ENCODE measurements at regions not wholly inside any gene's neighbourhood (a gene's known extent, or its start where the extent isn't known, plus 50 kb on each side); places are given as distances from the start of the nearest gene placed in this dataset.

GRCh38 chr6:81088145-81088544 lies 664.3 kb downstream of the TENT5A start:
- TF ChIP-seq, protein P1, sequence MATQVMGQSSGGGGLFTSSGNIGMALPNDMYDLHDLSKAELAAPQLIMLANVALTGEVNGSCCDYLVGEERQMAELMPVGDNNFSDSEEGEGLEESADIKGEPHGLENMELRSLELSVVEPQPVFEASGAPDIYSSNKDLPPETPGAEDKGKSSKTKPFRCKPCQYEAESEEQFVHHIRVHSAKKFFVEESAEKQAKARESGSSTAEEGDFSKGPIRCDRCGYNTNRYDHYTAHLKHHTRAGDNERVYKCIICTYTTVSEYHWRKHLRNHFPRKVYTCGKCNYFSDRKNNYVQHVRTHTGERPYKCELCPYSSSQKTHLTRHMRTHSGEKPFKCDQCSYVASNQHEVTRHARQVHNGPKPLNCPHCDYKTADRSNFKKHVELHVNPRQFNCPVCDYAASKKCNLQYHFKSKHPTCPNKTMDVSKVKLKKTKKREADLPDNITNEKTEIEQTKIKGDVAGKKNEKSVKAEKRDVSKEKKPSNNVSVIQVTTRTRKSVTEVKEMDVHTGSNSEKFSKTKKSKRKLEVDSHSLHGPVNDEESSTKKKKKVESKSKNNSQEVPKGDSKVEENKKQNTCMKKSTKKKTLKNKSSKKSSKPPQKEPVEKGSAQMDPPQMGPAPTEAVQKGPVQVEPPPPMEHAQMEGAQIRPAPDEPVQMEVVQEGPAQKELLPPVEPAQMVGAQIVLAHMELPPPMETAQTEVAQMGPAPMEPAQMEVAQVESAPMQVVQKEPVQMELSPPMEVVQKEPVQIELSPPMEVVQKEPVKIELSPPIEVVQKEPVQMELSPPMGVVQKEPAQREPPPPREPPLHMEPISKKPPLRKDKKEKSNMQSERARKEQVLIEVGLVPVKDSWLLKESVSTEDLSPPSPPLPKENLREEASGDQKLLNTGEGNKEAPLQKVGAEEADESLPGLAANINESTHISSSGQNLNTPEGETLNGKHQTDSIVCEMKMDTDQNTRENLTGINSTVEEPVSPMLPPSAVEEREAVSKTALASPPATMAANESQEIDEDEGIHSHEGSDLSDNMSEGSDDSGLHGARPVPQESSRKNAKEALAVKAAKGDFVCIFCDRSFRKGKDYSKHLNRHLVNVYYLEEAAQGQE (IDR thresholded peaks at IDR 0.05; ENCODE audit: insufficient read depth in 1 of 2, low read depth in 2 of 2, low read length in 2 of 2) = no peak
- TF ChIP-seq TAF1 (IDR thresholded peaks at IDR 0.05; ENCODE audit: borderline replicate concordance, insufficient read depth, low read length) (no peak), POLR2AphosphoS5 (IDR thresholded peaks at IDR 0.05; ENCODE audit: low read depth, low read length) (no peak), SIN3A (IDR thresholded peaks at IDR 0.05; ENCODE audit: borderline replicate concordance, insufficient read depth, low read length) (no peak), FOXP2 (optimal IDR thresholded peaks at IDR 0.05; ENCODE audit: borderline replicate concordance, extremely low read depth, extremely low read length, insufficient read depth) (no peak)

All from PFSK-1 (cell line).